Left renal pelvis (tissue), 4 donors: ENCODE measurements at regions not wholly inside any gene's neighbourhood (a gene's known extent, or its start where the extent isn't known, plus 50 kb on each side); places are given as distances from the start of the nearest gene placed in this dataset.
"Not testable (repeated sequence)": the region's sequence is repeated elsewhere in the genome, so short reads cannot be mapped to it uniquely, and the experiment has no call there.

Source experiments
- DNase-seq, 4 donors: peaks; one replicate each; pipeline ENCODE4 v3.0.0-alpha.2; 2013; ENCODE audit warnings: low read depth in 4 of 4, low spot score in 3 of 4

- no peak for DNase-seq
Observed at GRCh38 chr4:136017556-136017955, 1514.7 kb downstream of the PCDH18 start.

GRCh38 chr4:136012220-136012619 is 1520.1 kb downstream of the PCDH18 start:
- DNase-seq: peak in 3 of 4 donors; percentile 10 to 39 (median 10)

- DNase-seq: no peak
Observed at GRCh38 chr4:136009258-136009832, 1522.9 kb downstream of the PCDH18 start.

GRCh38 chr4:136007991-136008390 is 1524.3 kb downstream of the PCDH18 start:
- no peak for DNase-seq

GRCh38 chr4:136002316-136002715 is 1530.0 kb downstream of the PCDH18 start:
- DNase-seq: no peak

- no peak for DNase-seq
Observed at GRCh38 chr4:136001791-136002190, 1530.5 kb downstream of the PCDH18 start.

GRCh38 chr4:136000246-136000645 is 1532.0 kb downstream of the PCDH18 start:
- no peak for DNase-seq

- no peak for DNase-seq
Observed at GRCh38 chr4:135994360-135994759, 1537.9 kb downstream of the PCDH18 start.

- no peak for DNase-seq
Observed at GRCh38 chr4:135976860-135977259, 1555.4 kb downstream of the PCDH18 start.

- DNase-seq: no peak
Observed at GRCh38 chr4:135966936-135967335, 1565.4 kb downstream of the PCDH18 start.

- no peak for DNase-seq
Observed at GRCh38 chr4:135963009-135963408, 1569.3 kb downstream of the PCDH18 start.

GRCh38 chr4:135949931-135950330 is 1582.4 kb downstream of the PCDH18 start:
- DNase-seq: no peak

- no peak for DNase-seq
Observed at GRCh38 chr4:135948797-135949196, 1583.5 kb downstream of the PCDH18 start.

- DNase-seq: no peak
Observed at GRCh38 chr4:135941671-135942070, 1590.6 kb downstream of the PCDH18 start.

GRCh38 chr4:135934026-135934425 is 1598.3 kb downstream of the PCDH18 start:
- no peak for DNase-seq

GRCh38 chr4:135927651-135928050 is 1604.6 kb downstream of the PCDH18 start:
- no peak for DNase-seq

- DNase-seq: peak in 1 of 4 donors; percentile 1
Observed at GRCh38 chr4:135921081-135921480, 1611.2 kb downstream of the PCDH18 start.

GRCh38 chr4:135917011-135917410 is 1615.3 kb downstream of the PCDH18 start:
- DNase-seq: no peak

GRCh38 chr4:135900956-135901355 is 1631.3 kb downstream of the PCDH18 start:
- no peak for DNase-seq

GRCh38 chr4:135864304-135864703 is 1662.7 kb upstream of the PABPC4L start:
- DNase-seq: not testable (repeated sequence)

GRCh38 chr4:135840781-135841180 is 1639.2 kb upstream of the PABPC4L start:
- no peak for DNase-seq

GRCh38 chr4:135839712-135840111 is 1638.1 kb upstream of the PABPC4L start:
- no peak for DNase-seq

GRCh38 chr4:135838889-135839288 is 1637.3 kb upstream of the PABPC4L start:
- DNase-seq: no peak
